Upper lobe of right lung (tissue), 1 donor: ENCODE measurements at regions not wholly inside any gene's neighbourhood (a gene's known extent, or its start where the extent isn't known, plus 50 kb on each side); places are given as distances from the start of the nearest gene placed in this dataset.
A peak's percentile ranks its signal among the peaks of the same experiment; 100 is the strongest.

Experiments
- ATAC-seq: fragments of 200-7000 bp; cut with Tn5 transposase; one replicate; pipeline ENCODE4 v1.9.1; 2020; ENCODE audit warnings: mild to moderate bottlenecking, moderate library complexity
- DNase-seq: peaks from one replicate; pipeline ENCODE4 v3.0.0-alpha.2; 2020
- H3K27ac ChIP-seq: fragments of 200-600 bp; one replicate; pipeline ENCODE4 v1.8.0; 2022
- H3K27me3 ChIP-seq: fragments of 200-600 bp; one replicate; pipeline ENCODE4 v1.8.0; 2022; ENCODE audit warnings: mild to moderate bottlenecking
- H3K36me3 ChIP-seq: fragments of 200-600 bp; one replicate; pipeline ENCODE4 v1.8.0; 2022
- H3K4me1 ChIP-seq: fragments of 200-600 bp; one replicate; pipeline ENCODE4 v1.8.0; 2022
- H3K4me3 ChIP-seq: fragments of 200-600 bp; one replicate; pipeline ENCODE4 v1.8.0; 2022; ENCODE audit warnings: mild to moderate bottlenecking
- H3K9me3 ChIP-seq: fragments of 200-600 bp; one replicate; pipeline ENCODE4 v1.8.0; 2022
- CTCF ChIP-seq: fragments of 200-600 bp; IDR thresholded peaks from one replicate; pipeline ENCODE4 v1.8.0; 2022; ENCODE audit warnings: antibody characterized with exemption
- intact Hi-C: fragments of 100-400 bp; cut with DNase I; formaldehyde crosslinking; loops from one replicate; pipeline ENCODE4 v1.11.0; 2022
- donor health status: DM: no; HTN: yes; CAD: no; lungs with severe emphysema.

GRCh38 chr13:97534540-97534939 is 100.6 kb downstream of the RAP2A start:
- intact Hi-C loops: no loop called here
- no peaks in the 10 kb centered on the region for H3K9me3 ChIP-seq
- H3K4me3 ChIP-seq: no peak overlapping the region
- no peak for TF ChIP-seq CTCF
- no peak overlapping the region for H3K27ac ChIP-seq
- ATAC-seq (no peak), DNase-seq (no peak)
- no peaks in the 10 kb centered on the region for H3K27me3 ChIP-seq
- H3K4me1 ChIP-seq: no peaks in the 10 kb centered on the region
- no peaks in the 10 kb centered on the region for H3K36me3 ChIP-seq

DNA sequence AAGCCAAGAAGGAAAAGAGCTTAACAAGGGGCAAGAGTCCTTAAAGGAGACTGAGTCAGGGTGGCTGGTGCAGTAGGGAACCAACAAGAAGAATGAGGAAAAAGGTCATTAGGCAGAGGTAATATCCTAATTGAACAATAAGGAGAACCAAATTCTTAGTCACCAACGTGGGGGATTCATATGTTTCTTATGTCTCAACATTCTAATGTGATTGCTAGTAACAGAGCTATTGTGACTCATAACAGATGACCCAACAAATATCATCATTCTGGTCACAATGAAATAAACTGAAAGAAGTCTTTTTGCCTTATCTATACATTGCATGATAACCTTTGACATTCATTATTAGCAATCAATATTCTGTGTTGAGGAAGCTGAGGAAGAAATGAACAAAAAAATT is 101.6 kb downstream of the RAP2A start:
- DNase-seq (no peak), ATAC-seq (no peak)
- no peaks in the 10 kb centered on the region for H3K4me1 ChIP-seq
- H3K27me3 ChIP-seq: no peaks in the 10 kb centered on the region
- intact Hi-C loops: no loop called here
- no peaks in the 10 kb centered on the region for H3K36me3 ChIP-seq
- no peak for TF ChIP-seq CTCF
- no peaks in the 10 kb centered on the region for H3K9me3 ChIP-seq
- no peak overlapping the region for H3K27ac ChIP-seq
- no peak overlapping the region for H3K4me3 ChIP-seq

GRCh38 chr13:97537110-97537509 is 103.1 kb downstream of the RAP2A start:
- intact Hi-C loops: no loop called here
- no peaks in the 10 kb centered on the region for H3K27me3 ChIP-seq
- H3K27ac ChIP-seq: no peak overlapping the region
- H3K9me3 ChIP-seq: no peaks in the 10 kb centered on the region
- TF ChIP-seq CTCF: no peak
- ATAC-seq: no peak
- DNase-seq: no peak
- no peak overlapping the region for H3K4me3 ChIP-seq
- no peaks in the 10 kb centered on the region for H3K36me3 ChIP-seq
- no peaks in the 10 kb centered on the region for H3K4me1 ChIP-seq

- TF ChIP-seq CTCF: no peak
- no peak overlapping the region for H3K4me3 ChIP-seq
- H3K4me1 ChIP-seq: no peaks in the 10 kb centered on the region
- H3K36me3 ChIP-seq: no peaks in the 10 kb centered on the region
- DNase-seq (no peak), ATAC-seq (peak; percentile 45)
- intact Hi-C loops: no loop called here
- no peak overlapping the region for H3K27ac ChIP-seq
- no peaks in the 10 kb centered on the region for H3K9me3 ChIP-seq
- no peaks in the 10 kb centered on the region for H3K27me3 ChIP-seq
Measured at GRCh38 chr13:97538203-97538602, 104.2 kb downstream of the RAP2A start.

- ATAC-seq (no peak), DNase-seq (no peak)
- intact Hi-C loops: no loop called here
Measured at GRCh38 chr13:97539651-97540610, 106.0 kb downstream of the RAP2A start.

More at GRCh38 chr13:97539651-97540610, 106.0 kb downstream of the RAP2A start:
- Histone ChIP-seq H3K27ac (no peak overlapping the region), H3K4me1 (no peaks in the 10 kb centered on the region), H3K9me3 (no peaks in the 10 kb centered on the region), H3K27me3 (no peaks in the 10 kb centered on the region), H3K4me3 (no peak overlapping the region), H3K36me3 (no peaks in the 10 kb centered on the region)
- no peak for TF ChIP-seq CTCF
